Mucosa of stomach (tissue), 1 donor: ENCODE measurements at regions not wholly inside any gene's neighbourhood (a gene's known extent, or its start where the extent isn't known, plus 50 kb on each side); places are given as distances from the start of the nearest gene placed in this dataset.
"Not testable (repeated sequence)": the region's sequence is repeated elsewhere in the genome, so short reads cannot be mapped to it uniquely, and the experiment has no call there.

ENCODE experiments used
- H3K27me3 ChIP-seq: one replicate; pipeline ENCODE4 v1.7.0; 2013; ENCODE audit warnings: mild to moderate bottlenecking, low read length; ENCODE audit not compliant: control insufficient read depth, insufficient read depth
- H3K36me3 ChIP-seq: one replicate; pipeline ENCODE4 v1.7.0; 2013; ENCODE audit warnings: low read length; ENCODE audit not compliant: control insufficient read depth, insufficient read depth
- H3K4me1 ChIP-seq: one replicate; pipeline ENCODE4 v1.7.0; 2013; ENCODE audit warnings: mild to moderate bottlenecking, low read length; ENCODE audit not compliant: control insufficient read depth, insufficient read depth
- H3K4me3 ChIP-seq: one replicate; pipeline ENCODE4 v1.7.0; 2013; ENCODE audit warnings: low read length
- H3K9ac ChIP-seq: one replicate; pipeline ENCODE4 v1.7.0; 2013; ENCODE audit warnings: mild to moderate bottlenecking, low read length, moderate library complexity
- H3K9me3 ChIP-seq: one replicate; pipeline ENCODE4 v1.7.0; 2013; ENCODE audit warnings: mild to moderate bottlenecking, low read length, moderate library complexity; ENCODE audit not compliant: control insufficient read depth
- donor health status: Pancreatic carcinoma.

DNA sequence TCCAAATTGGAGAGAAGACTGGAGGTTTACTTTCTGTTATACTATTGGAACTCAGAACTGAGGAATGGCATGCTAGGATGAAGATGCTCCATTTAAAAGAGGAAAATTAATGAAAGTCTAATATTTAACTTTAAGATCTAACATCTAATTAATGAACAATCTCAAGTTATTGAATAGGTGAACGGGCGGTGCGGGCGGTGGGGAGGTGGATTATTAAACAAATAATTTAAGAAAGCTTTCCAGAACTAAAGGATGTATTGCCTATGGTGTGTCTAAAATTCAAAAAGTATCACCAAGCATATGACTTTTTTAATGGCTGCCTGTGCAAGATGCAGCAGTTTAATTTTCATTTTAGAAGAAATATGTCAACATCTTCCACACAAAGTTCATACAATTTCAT is 1747.1 kb upstream of the SEL1L start:
- no peaks in the 10 kb centered on the region for H3K4me1 ChIP-seq
- H3K4me3 ChIP-seq = no peak overlapping the region
- H3K9me3 ChIP-seq = no peaks in the 10 kb centered on the region
- no peaks in the 10 kb centered on the region for H3K27me3 ChIP-seq
- H3K9ac ChIP-seq = no peak overlapping the region
- H3K36me3 ChIP-seq = no peaks in the 10 kb centered on the region

DNA sequence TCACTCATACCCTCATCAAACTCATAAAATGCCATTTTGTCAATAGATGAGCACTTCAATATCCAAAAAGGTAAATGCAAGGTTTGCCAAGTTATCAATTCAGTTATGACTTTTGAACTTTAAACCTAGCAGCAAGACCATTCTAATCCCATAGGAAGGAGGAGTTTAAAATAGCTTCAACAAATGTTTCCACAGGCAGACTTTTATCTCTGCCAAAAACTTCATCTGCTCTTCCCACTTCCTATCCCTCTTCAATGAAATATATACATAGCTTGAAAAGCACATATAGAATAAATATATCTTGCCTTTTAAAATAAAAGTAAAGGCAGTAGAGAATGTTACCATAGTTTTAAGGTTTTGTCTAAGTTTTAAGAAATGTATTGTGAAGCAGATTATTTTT is 1749.1 kb upstream of the SEL1L start:
- Histone ChIP-seq H3K9ac (no peak overlapping the region), H3K27me3 (no peaks in the 10 kb centered on the region), H3K9me3 (no peaks in the 10 kb centered on the region), H3K4me1 (no peaks in the 10 kb centered on the region), H3K4me3 (no peak overlapping the region), H3K36me3 (no peaks in the 10 kb centered on the region)

DNA sequence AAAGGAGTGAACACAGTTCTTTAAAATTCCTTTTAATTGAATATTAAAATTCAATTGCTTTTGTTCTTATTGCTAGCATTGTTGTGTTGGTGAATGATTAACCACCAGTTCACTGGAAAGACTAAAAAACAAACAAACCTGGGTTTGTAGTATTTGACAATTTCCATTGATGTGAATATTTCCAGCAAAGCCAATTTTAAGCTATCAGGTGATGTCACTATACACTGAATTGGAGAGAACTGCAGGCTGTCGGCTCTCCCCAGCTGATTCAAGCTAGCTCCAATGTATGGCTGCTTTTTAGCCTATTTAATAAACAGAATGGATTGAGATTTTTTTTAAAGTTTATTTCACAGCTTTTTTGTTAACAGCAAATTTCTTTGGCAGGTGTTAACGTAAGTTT is 1753.6 kb upstream of the SEL1L start:
- Histone ChIP-seq H3K36me3 (no peaks in the 10 kb centered on the region), H3K9ac (no peak overlapping the region), H3K9me3 (no peaks in the 10 kb centered on the region), H3K27me3 (no peaks in the 10 kb centered on the region), H3K4me3 (no peak overlapping the region), H3K4me1 (no peaks in the 10 kb centered on the region)

DNA sequence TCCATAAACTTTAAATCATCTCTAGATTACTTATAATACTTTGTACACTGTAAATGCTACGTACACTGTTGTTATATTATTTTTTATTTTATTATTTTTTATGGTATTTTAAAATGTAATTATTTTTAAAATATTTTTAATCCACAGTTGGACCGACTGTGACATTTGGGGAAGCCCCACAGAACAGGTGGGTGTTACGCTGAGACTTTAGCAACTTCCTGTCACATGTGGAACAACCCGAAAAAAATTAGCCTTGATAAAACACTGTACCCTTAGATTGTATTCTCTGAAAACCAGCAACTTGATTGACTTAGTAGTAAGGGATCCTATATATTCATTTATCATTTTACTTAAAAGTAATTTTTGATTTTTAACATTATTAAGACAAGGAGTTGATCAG is 1755.7 kb upstream of the SEL1L start:
- H3K9me3 ChIP-seq = no peaks in the 10 kb centered on the region
- no peaks in the 10 kb centered on the region for H3K36me3 ChIP-seq
- no peak overlapping the region for H3K4me3 ChIP-seq
- H3K9ac ChIP-seq = no peak overlapping the region
- no peaks in the 10 kb centered on the region for H3K4me1 ChIP-seq
- no peaks in the 10 kb centered on the region for H3K27me3 ChIP-seq

DNA sequence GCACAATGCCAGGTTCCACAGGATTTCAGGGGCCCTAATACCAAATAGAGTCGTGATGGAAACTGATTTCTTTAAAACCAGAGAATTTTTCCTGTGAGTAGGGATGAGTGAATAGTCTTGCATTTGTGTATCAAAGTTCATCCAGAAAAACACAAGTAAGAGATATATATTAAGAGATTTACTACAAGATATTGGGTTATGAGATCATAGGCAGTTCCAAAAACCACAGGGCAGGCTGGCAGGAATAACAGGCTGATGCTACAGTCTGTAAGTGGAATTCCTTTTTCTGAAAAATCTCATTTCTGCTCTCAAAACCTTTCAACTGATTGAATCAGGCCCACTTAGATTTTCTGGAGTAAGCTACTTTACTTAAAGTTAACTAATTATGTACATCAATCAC is 1756.2 kb upstream of the SEL1L start:
- H3K4me1 ChIP-seq = no peaks in the 10 kb centered on the region
- H3K9ac ChIP-seq = no peak overlapping the region
- H3K36me3 ChIP-seq = no peaks in the 10 kb centered on the region

DNA sequence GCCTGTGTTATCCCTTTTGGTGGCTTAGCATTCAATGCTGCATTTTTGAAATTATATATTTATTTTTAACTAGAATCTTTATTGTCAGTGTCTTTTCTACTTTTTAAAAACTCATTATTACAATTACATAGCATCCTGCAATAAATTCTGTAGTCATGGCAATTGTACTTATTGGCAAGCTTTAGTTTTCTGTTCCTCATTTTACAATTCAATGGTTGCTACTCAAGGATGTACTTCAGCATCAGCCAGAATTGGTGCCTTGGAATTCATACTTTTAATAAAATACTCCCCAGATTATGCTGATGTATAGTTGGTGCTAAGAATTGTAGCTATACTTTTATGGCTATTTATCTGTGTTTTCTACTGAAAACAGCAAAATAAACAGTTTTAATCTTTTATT is 1756.8 kb upstream of the SEL1L start:
- no peaks in the 10 kb centered on the region for H3K4me1 ChIP-seq
- H3K9ac ChIP-seq = no peak overlapping the region
- H3K36me3 ChIP-seq = no peaks in the 10 kb centered on the region
- H3K4me3 ChIP-seq = no peak overlapping the region
- no peaks in the 10 kb centered on the region for H3K9me3 ChIP-seq
- H3K27me3 ChIP-seq = no peaks in the 10 kb centered on the region

More for the DNA sequence above, 1756.2 kb upstream of the SEL1L start:
- Histone ChIP-seq H3K27me3 (no peaks in the 10 kb centered on the region), H3K4me3 (no peak overlapping the region), H3K9me3 (no peaks in the 10 kb centered on the region)

DNA sequence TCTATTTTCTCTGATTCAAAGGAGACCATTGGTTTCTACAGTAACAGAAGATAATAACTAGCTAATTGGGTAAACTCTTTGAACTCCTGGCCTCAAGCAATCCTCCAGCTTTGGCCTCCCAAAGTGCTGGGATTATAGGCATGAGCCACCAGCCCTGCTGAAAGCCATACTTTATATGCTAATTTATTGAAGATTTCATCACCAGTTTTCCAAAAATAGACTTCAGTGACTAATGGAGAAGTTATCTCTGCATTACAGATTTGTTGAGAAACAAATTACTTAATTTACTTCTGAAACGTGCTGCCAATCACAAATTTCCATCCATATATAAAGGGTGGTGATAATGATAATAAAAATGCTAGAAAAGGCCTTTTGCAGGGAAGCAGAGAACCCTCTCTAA is 1758.1 kb upstream of the SEL1L start:
- Histone ChIP-seq H3K9me3 (no peaks in the 10 kb centered on the region), H3K27me3 (no peaks in the 10 kb centered on the region), H3K4me3 (no peak overlapping the region), H3K36me3 (no peaks in the 10 kb centered on the region), H3K4me1 (no peaks in the 10 kb centered on the region), H3K9ac (no peak overlapping the region)

DNA sequence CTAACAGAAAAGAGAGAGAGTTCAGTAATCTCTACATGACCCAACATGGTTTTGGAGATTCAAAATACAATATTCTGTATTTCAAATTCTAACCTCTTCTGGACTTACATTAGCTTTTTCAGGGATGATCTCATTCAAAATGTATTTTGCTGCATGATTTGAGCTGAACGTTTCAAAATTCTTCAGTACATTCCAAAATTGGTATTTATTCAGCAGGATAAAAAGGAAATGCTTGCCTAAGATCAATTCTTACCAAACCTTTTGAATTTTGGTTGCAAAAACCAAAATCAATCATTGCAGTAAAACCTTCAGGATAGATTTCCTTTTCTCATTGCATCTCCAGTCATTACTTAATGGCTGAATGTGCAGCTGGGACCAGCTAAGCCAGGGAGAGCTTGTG is 1761.3 kb upstream of the SEL1L start:
- no peak overlapping the region for H3K4me3 ChIP-seq
- no peaks in the 10 kb centered on the region for H3K27me3 ChIP-seq
- H3K36me3 ChIP-seq = no peaks in the 10 kb centered on the region
- no peaks in the 10 kb centered on the region for H3K9me3 ChIP-seq
- H3K9ac ChIP-seq = no peak overlapping the region
- H3K4me1 ChIP-seq = no peaks in the 10 kb centered on the region

DNA sequence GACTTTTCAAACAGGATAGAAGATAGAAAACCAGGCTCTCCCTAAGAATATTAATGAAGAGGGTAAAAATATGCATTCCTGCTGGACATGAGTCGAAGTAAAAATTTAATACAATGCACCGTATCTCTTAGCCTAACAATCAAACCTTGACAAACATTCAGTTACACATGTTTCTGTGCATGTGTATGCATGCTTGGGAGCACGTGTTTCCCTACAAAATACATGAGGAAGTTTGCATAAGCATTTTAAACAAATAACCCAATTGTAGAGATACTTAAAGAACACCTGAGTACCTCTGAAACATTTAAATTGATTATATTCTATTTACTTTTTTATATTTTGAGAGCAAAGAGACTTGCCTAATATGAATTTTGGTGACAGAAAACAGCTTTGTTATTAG is 1763.7 kb upstream of the SEL1L start:
- no peak overlapping the region for H3K9ac ChIP-seq
- no peaks in the 10 kb centered on the region for H3K27me3 ChIP-seq
- H3K4me1 ChIP-seq = no peaks in the 10 kb centered on the region
- H3K9me3 ChIP-seq = no peaks in the 10 kb centered on the region
- H3K36me3 ChIP-seq = no peaks in the 10 kb centered on the region
- no peak overlapping the region for H3K4me3 ChIP-seq

DNA sequence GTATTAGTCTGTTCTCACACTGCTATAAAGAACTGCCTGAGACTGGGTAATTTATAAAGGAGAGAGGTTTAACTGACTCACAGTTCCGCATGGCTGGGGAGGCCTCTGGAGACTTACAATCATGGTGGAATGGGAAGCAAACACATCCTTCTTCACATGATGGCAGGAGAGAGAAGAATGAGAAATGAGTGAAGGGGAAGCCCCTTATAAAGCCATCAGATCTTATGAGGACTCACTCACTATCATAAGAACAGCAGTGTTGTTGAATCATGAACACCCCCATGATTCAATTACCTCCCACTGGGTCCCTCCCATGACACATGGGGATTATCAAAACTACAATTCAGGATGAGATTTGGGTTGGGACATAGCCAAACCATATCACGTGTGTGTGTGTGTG is 1764.4 kb upstream of the SEL1L start:
- H3K9me3 ChIP-seq, H3K9ac ChIP-seq, H3K27me3 ChIP-seq, H3K4me3 ChIP-seq, H3K4me1 ChIP-seq, H3K36me3 ChIP-seq: not testable (repeated sequence)

DNA sequence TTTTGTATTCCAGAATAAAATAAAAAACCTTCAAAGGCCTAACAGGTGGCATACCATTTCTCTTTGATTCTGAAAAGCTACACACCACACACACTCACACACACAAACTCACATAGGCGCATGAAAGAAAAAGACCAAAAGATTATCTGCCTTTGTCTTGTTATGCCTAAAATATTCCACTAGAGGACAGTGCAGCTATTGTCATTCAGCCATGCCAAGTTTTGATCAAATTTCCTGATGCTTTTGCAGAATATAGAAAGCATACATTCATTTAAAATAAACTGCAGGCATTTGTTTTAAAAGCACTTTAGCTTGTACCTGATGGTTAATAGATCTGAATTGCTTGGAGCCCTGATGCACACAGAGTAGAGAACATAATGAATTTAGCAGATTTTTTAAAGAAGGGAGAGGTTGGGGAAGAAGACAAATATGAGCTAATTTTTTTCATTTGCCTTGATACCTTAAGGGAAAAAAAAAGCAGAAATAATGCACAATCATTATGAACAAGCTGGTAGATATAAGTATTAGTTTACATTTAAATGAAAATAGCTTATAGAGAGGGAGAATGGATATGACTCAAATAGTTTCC is 1766.9 kb upstream of the SEL1L start:
- no peaks in the 10 kb centered on the region for H3K36me3 ChIP-seq
- no peak overlapping the region for H3K4me3 ChIP-seq
- H3K27me3 ChIP-seq = no peaks in the 10 kb centered on the region
- no peaks in the 10 kb centered on the region for H3K4me1 ChIP-seq
- H3K9me3 ChIP-seq = no peaks in the 10 kb centered on the region
- no peak overlapping the region for H3K9ac ChIP-seq

DNA sequence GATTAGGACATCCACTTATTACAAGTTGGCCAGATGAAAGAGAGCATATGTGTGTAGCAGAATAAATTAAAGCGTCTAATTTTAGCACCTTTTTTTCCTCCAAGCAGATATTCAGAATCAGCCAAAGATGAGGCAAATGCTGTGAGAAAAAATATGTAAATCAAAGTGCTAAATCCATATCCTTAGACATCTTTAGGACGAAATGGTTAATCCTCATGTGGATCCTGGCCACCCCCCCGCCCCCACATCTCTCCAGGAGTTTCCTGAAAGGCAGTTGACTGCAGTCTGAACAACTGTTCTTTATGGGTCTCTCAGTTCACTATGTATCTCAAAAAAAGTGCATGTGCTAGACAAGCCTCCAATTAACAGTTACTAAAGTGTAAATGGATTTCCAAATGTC is 1768.1 kb upstream of the SEL1L start:
- Histone ChIP-seq H3K27me3 (no peaks in the 10 kb centered on the region), H3K36me3 (no peaks in the 10 kb centered on the region), H3K9ac (no peak overlapping the region), H3K4me1 (no peaks in the 10 kb centered on the region), H3K4me3 (no peak overlapping the region), H3K9me3 (no peaks in the 10 kb centered on the region)

DNA sequence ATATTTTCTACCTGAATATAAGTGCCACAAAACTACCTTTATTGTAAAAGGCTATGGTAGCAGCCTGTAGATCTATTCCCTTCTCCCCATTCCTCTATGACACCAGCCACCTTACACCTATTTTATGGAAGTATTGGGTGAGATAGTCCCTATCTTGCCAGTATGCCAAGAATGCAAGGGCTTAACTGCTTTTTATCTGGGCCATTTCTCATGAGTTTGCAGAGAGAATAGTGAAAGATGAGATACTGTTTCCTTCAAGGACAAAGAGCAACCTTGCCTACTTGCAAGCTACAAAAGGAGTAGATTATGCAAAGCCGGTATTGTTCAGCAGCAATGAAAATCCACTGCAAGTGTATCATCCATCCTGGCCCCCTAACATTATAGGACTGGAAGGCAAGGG is 1775.6 kb upstream of the SEL1L start:
- H3K27me3 ChIP-seq = no peaks in the 10 kb centered on the region
- H3K4me1 ChIP-seq = no peaks in the 10 kb centered on the region
- H3K36me3 ChIP-seq = no peaks in the 10 kb centered on the region
- no peak overlapping the region for H3K9ac ChIP-seq
- no peaks in the 10 kb centered on the region for H3K9me3 ChIP-seq
- no peak overlapping the region for H3K4me3 ChIP-seq
